ENCODE measurements at regions not wholly inside any gene's neighbourhood (a gene's known extent, or its start where the extent isn't known, plus 50 kb on each side); places are given as distances from the start of the nearest gene placed in this dataset.

DNA sequence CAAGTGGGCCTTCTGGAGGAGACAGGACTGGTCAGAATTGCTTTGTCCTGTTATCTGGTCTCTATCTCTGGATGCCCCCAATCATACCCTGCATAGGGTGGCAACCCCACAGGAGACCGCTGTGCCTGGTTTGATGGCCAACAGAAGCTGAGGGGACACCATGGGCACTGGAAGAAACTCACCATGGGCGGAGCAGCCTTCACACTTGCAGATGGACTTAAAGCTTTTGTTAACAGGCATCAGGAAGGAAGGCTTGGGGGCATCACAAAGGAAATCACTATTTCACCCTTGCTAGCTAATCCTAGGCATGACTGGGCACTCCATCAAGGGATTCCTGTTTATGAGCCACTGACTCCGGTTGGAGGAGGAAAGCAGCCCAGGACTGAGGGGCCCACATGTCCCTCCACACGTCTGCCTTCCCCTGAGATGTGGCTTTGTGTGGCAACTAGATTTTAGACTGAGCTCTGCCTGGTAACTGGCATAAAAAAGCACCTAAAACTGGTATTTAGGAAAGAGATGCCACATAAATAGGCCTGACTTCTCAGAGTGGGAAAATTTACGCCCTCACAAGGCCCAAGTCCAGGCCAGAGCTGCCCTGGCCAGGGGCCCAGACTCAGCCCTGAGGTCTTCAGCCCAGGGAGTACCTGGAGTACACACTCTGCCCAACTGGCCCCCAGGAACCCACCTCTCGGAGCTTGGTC is 57.0 kb upstream of the LYVE1 start:
- no peak for TF ChIP-seq EP300 (IDR thresholded peaks at IDR 0.05)
- TF ChIP-seq, protein P1, sequence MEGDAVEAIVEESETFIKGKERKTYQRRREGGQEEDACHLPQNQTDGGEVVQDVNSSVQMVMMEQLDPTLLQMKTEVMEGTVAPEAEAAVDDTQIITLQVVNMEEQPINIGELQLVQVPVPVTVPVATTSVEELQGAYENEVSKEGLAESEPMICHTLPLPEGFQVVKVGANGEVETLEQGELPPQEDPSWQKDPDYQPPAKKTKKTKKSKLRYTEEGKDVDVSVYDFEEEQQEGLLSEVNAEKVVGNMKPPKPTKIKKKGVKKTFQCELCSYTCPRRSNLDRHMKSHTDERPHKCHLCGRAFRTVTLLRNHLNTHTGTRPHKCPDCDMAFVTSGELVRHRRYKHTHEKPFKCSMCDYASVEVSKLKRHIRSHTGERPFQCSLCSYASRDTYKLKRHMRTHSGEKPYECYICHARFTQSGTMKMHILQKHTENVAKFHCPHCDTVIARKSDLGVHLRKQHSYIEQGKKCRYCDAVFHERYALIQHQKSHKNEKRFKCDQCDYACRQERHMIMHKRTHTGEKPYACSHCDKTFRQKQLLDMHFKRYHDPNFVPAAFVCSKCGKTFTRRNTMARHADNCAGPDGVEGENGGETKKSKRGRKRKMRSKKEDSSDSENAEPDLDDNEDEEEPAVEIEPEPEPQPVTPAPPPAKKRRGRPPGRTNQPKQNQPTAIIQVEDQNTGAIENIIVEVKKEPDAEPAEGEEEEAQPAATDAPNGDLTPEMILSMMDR (IDR thresholded peaks at IDR 0.05): no peak
